H1 (cell line): ENCODE measurements at regions not wholly inside any gene's neighbourhood (a gene's known extent, or its start where the extent isn't known, plus 50 kb on each side); places are given as distances from the start of the nearest gene placed in this dataset.

Experiments used
- CTCF ChIA-PET: fragments of 300-600 bp; sonication (Branson Sonifier 250); formaldehyde crosslinking; loops from one replicate; lab custom pipeline; 2021; ENCODE audit not compliant: partially characterized antibody; lab: Charles Lee
- POLR2A ChIA-PET: fragments of 300-600 bp; sonication (Branson Sonifier 250); formaldehyde crosslinking; loops from one replicate; lab custom pipeline; 2021; ENCODE audit warnings: inconsistent platforms; ENCODE audit not compliant: partially characterized antibody; lab: Charles Lee
- DNase-seq, 2 experiments: peaks; one replicate each; pipeline versions ENCODE4 v3.0.0 to v3.0.0-alpha.2; 2010 to 2022; ENCODE audit warnings: low spot score in 2 of 2, low read depth in 1 of 2, mixed read lengths in 1 of 2
- FAIRE-seq: peaks from 2 replicates; lab custom pipeline; 2011; peaks lifted over from hg19 to GRCh38; lab: Jason Lieb, UNC
- H2AFZ ChIP-seq: 2 replicates; pipeline ENCODE4 v1.8.1; 2012; ENCODE audit warnings: low read length, inconsistent platforms
- H2AK5ac ChIP-seq: 2 replicates; pipeline ENCODE4 v1.6.1; 2013; ENCODE audit warnings: low read depth, low read length
- H2BK120ac ChIP-seq: replicated peaks from 2 replicates; pipeline ENCODE3; 2013; ENCODE audit warnings: low read depth, low read length, inconsistent platforms
- H2BK12ac ChIP-seq: 2 replicates; pipeline ENCODE4 v1.6.1; 2013; ENCODE audit warnings: low read depth, low read length
- H2BK15ac ChIP-seq: 2 replicates; pipeline ENCODE4 v1.6.1; 2013; ENCODE audit warnings: low read length
- H2BK20ac ChIP-seq: 2 replicates; pipeline ENCODE4 v1.6.1; 2013; ENCODE audit warnings: low read length
- H2BK5ac ChIP-seq: 2 replicates; pipeline ENCODE4 v1.6.1; 2013; ENCODE audit warnings: low read depth, low read length
- H3K14ac ChIP-seq: 2 replicates; pipeline ENCODE4 v1.6.1; 2013; ENCODE audit warnings: inconsistent platforms; ENCODE audit not compliant: insufficient read length
- H3K18ac ChIP-seq: 2 replicates; pipeline ENCODE4 v1.6.1; 2013; ENCODE audit warnings: low read length; ENCODE audit errors: extremely low read depth
- H3K23ac ChIP-seq: 2 replicates; pipeline ENCODE4 v1.6.1; 2013; ENCODE audit warnings: inconsistent platforms; ENCODE audit not compliant: insufficient read length
- H3K23me2 ChIP-seq: 2 replicates; pipeline ENCODE4 v1.6.1; 2013; ENCODE audit warnings: low read depth, low read length
- H3K27ac ChIP-seq: 2 replicates; pipeline ENCODE4 v1.6.1; 2011; ENCODE audit warnings: low read depth, low read length, inconsistent platforms
- H3K27me3 ChIP-seq, 4 experiments: replicated peaks in 1 of 4; 1 replicate in 1 of 4; 2 replicates in 3 of 4; pipeline versions ENCODE4 v1.6.1 to v1.8.1; 2011 to 2013; ENCODE audit warnings: low read length in 3 of 4, mild to moderate bottlenecking in 3 of 4, inconsistent platforms in 2 of 4, mixed read lengths in 2 of 4, moderate library complexity in 1 of 4; ENCODE audit not compliant: control insufficient read depth in 3 of 4, insufficient read depth in 3 of 4; ENCODE audit errors: extremely low read depth in 1 of 4
- H3K36me3 ChIP-seq, 4 experiments: 2 replicates each; pipeline versions ENCODE4 v1.6.1 to v1.8.1; 2011 to 2013; ENCODE audit warnings: mild to moderate bottlenecking in 4 of 4, low read length in 3 of 4, moderate library complexity in 2 of 4, control low read depth in 1 of 4, inconsistent platforms in 1 of 4; ENCODE audit not compliant: insufficient read depth in 4 of 4, control insufficient read depth in 2 of 4
- H3K4ac ChIP-seq: replicated peaks from 2 replicates; pipeline ENCODE3; 2013; ENCODE audit warnings: low read length, low read depth, mixed read lengths, inconsistent platforms; ENCODE audit not compliant: insufficient read length
- H3K4me1 ChIP-seq, 4 experiments: replicated peaks in 1 of 4; 1 replicate in 1 of 4; 2 replicates in 3 of 4; pipeline versions ENCODE4 v1.6.1 to v1.8.1; 2011 to 2013; ENCODE audit warnings: low read length in 3 of 4, inconsistent platforms in 2 of 4, mixed read lengths in 1 of 4; ENCODE audit not compliant: insufficient read depth in 4 of 4, control insufficient read depth in 3 of 4
- H3K4me2 ChIP-seq, 2 experiments: 2 replicates each; pipeline versions ENCODE4 v1.6.1 to v1.8.1; 2011 to 2013; ENCODE audit warnings: low read depth in 2 of 2, low read length in 2 of 2, control low read depth in 1 of 2, inconsistent platforms in 1 of 2, mild to moderate bottlenecking in 1 of 2; ENCODE audit not compliant: insufficient read depth in 1 of 2
- H3K4me3 ChIP-seq, 4 experiments: fragments of 200-600, 300-600 bp in 1 of 4; sonication (generic), shearing (Covaris generic), sonication (Bioruptor Twin) in 1 of 4; 2 replicates each; pipeline versions ENCODE4 v1.5.1 to v1.8.1; 2011 to 2016; ENCODE audit warnings: low read length in 4 of 4, low read depth in 3 of 4, control low read depth in 2 of 4, inconsistent platforms in 2 of 4, mild to moderate bottlenecking in 2 of 4, mixed read lengths in 1 of 4, moderate library complexity in 1 of 4; ENCODE audit not compliant: insufficient read depth in 2 of 4; ENCODE audit errors: extremely low read depth in 1 of 4
- H3K56ac ChIP-seq: replicated peaks from 2 replicates; pipeline ENCODE3; 2013; ENCODE audit warnings: low read depth, mild to moderate bottlenecking, mixed read lengths, low read length, inconsistent platforms; ENCODE audit not compliant: insufficient read length
- H3K79me1 ChIP-seq: 2 replicates; pipeline ENCODE4 v1.6.1; 2013; ENCODE audit warnings: low read depth, low read length, control low read depth
- H3K79me2 ChIP-seq, 2 experiments: 2 replicates each; pipeline versions ENCODE4 v1.6.1 to v1.8.1; 2012 to 2013; ENCODE audit warnings: low read length in 2 of 2, mild to moderate bottlenecking in 2 of 2, inconsistent platforms in 1 of 2; ENCODE audit not compliant: insufficient read depth in 2 of 2, control insufficient read depth in 1 of 2
- H3K9ac ChIP-seq, 4 experiments: replicated peaks in 1 of 4; 1 replicate in 1 of 4; 2 replicates in 3 of 4; pipeline versions ENCODE4 v1.6.1 to v1.8.1; 2011 to 2013; ENCODE audit warnings: low read depth in 3 of 4, low read length in 3 of 4, control low read depth in 2 of 4, mild to moderate bottlenecking in 2 of 4, moderate library complexity in 2 of 4, inconsistent platforms in 1 of 4; ENCODE audit errors: extremely low read depth in 1 of 4
- H3K9me3 ChIP-seq, 2 experiments: 2 replicates each; pipeline versions ENCODE4 v1.6.1 to v1.8.1; 2012 to 2013; ENCODE audit warnings: mild to moderate bottlenecking in 2 of 2, moderate library complexity in 2 of 2, control low read depth in 1 of 2, inconsistent platforms in 1 of 2, low read depth in 1 of 2, low read length in 1 of 2, mixed read lengths in 1 of 2; ENCODE audit not compliant: insufficient read depth in 2 of 2
- H4K20me1 ChIP-seq, 2 experiments: replicated peaks in 1 of 2; 2 replicates each; pipeline versions ENCODE3 to v1.8.1; 2011 to 2013; ENCODE audit warnings: inconsistent platforms in 2 of 2, low read length in 2 of 2, mild to moderate bottlenecking in 1 of 2; ENCODE audit not compliant: insufficient read depth in 2 of 2, control insufficient read depth in 1 of 2
- H4K5ac ChIP-seq: 2 replicates; pipeline ENCODE4 v1.6.1; 2013; ENCODE audit warnings: low read length, low read depth, mixed read lengths, inconsistent platforms; ENCODE audit not compliant: insufficient read length
- H4K8ac ChIP-seq: 2 replicates; pipeline ENCODE4 v1.8.0; 2013; ENCODE audit warnings: mild to moderate bottlenecking, moderate library complexity, low read length, inconsistent platforms; ENCODE audit not compliant: insufficient read depth; ENCODE audit errors: extremely low read depth
- H4K91ac ChIP-seq: replicated peaks from 2 replicates; pipeline ENCODE3; 2013; ENCODE audit warnings: low read length, mixed read lengths, inconsistent platforms; ENCODE audit not compliant: insufficient read length
- BRCA1 ChIP-seq: IDR thresholded peaks from 2 replicates; pipeline ENCODE4 v1.6.1; 2012; ENCODE audit warnings: low read depth, low read length, improper control_type of control experiment
- CBX8 ChIP-seq: fragments of 300-800, 300-1000 bp; sonication (generic); IDR thresholded peaks from 2 replicates; pipeline ENCODE4 v1.7.1; 2016; ENCODE audit warnings: low read depth, low read length, borderline replicate concordance
- CHD1 ChIP-seq: IDR thresholded peaks from 2 replicates; pipeline ENCODE4 v1.6.1; 2012; ENCODE audit warnings: low read depth, low read length, improper control_type of control experiment
- EGR1 ChIP-seq: IDR thresholded peaks from 2 replicates; pipeline ENCODE4 v1.6.1; 2011; ENCODE audit warnings: low read depth, low read length, borderline replicate concordance
- HDAC2 ChIP-seq, 2 experiments: fragments of 300-600 bp in 1 of 2; sonication (generic) in 1 of 2; IDR thresholded peaks; 2 replicates each; pipeline ENCODE4 v1.6.1; 2011 to 2012; ENCODE audit warnings: low read depth in 2 of 2, low read length in 2 of 2, mild to moderate bottlenecking in 2 of 2, moderate library complexity in 2 of 2, borderline replicate concordance in 1 of 2, inconsistent platforms in 1 of 2
- JUND ChIP-seq: IDR thresholded peaks from 2 replicates; pipeline ENCODE4 v1.6.1; 2011; ENCODE audit warnings: mild to moderate bottlenecking, improper control_type of control experiment, low read length
- KDM1A ChIP-seq: fragments of 200-600, 300-600 bp; sonication (generic); IDR thresholded peaks from 2 replicates; pipeline ENCODE4 v1.7.1; 2016; ENCODE audit warnings: mild to moderate bottlenecking, low read length, borderline replicate concordance
- POLR2A ChIP-seq, 2 experiments: IDR thresholded peaks; 1 replicate in 1 of 2; 2 replicates in 1 of 2; pipeline ENCODE4 v1.6.1; 2011; ENCODE audit warnings: low read depth in 2 of 2, low read length in 2 of 2, mild to moderate bottlenecking in 2 of 2; ENCODE audit errors: control extremely low read depth in 1 of 2
- RXRA ChIP-seq: IDR thresholded peaks from 2 replicates; pipeline ENCODE4 v1.6.1; 2011; ENCODE audit warnings: low read depth, mild to moderate bottlenecking, low read length, moderate library complexity; ENCODE audit not compliant: insufficient read depth
- SIX5 ChIP-seq: IDR thresholded peaks from 2 replicates; pipeline ENCODE4 v1.6.1; 2011; ENCODE audit warnings: mild to moderate bottlenecking, low read depth, low read length
- SP2 ChIP-seq: IDR thresholded peaks from 2 replicates; pipeline ENCODE4 v1.6.1; 2012; ENCODE audit warnings: mild to moderate bottlenecking, low read length, inconsistent platforms
- SRF ChIP-seq: IDR thresholded peaks from 2 replicates; pipeline ENCODE4 v1.6.1; 2011; ENCODE audit warnings: mild to moderate bottlenecking, low read depth, low read length, moderate library complexity
- TEAD4 ChIP-seq: IDR thresholded peaks from 2 replicates; pipeline ENCODE4 v1.6.1; 2012; ENCODE audit warnings: low read depth, low read length, inconsistent platforms, mixed read lengths
- YY1 ChIP-seq: IDR thresholded peaks from 2 replicates; pipeline ENCODE4 v1.6.1; 2011; ENCODE audit warnings: low read depth, mild to moderate bottlenecking, low read length
- ZNF274 ChIP-seq: IDR thresholded peaks from 2 replicates; pipeline ENCODE4 v1.7.0; 2012; ENCODE audit warnings: low read length, borderline replicate concordance; ENCODE audit errors: extremely low read depth
- WGBS, 2 experiments: shearing (Covaris generic) in 1 of 2; methylation state at CpG; one replicate each; pipeline versions ENCODE4 v1.1.6 to v1.1.7; 2013 to 2015; ENCODE audit warnings: low lambda C conversion rate in 2 of 2, mixed read lengths in 2 of 2, inconsistent platforms in 1 of 2, low coverage in 1 of 2, missing lambda C conversion rate in 1 of 2; ENCODE audit not compliant: insufficient replicate concordance in 2 of 2, insufficient coverage in 1 of 2, insufficient read length in 1 of 2; ENCODE audit errors: extremely low coverage in 1 of 2, missing lambda C conversion rate in 1 of 2; 5-methylcytosine and 5-hydroxymethylcytosine counted together

- no peak overlapping the region for H4K5ac ChIP-seq
- CTCF ChIA-PET: interaction anchor here (3.7 kb wide), 1 partner anchor 9 kb away, joined by 20 read pairs; no protein-coding TSS in a partner anchor
Observed at GRCh38 chr14:46480817-46481216, 170.8 kb downstream of the RPL10L start.

More at GRCh38 chr14:46480817-46481216, 170.8 kb downstream of the RPL10L start:
- H3K79me2 ChIP-seq: no peaks in the 10 kb centered on the region
- H2BK5ac ChIP-seq: no peak overlapping the region
- H2AK5ac ChIP-seq: no peak overlapping the region
- no peak overlapping the region for H4K8ac ChIP-seq
- H3K23ac ChIP-seq: no peak overlapping the region
- no peak overlapping the region for H2BK15ac ChIP-seq
- no peak overlapping the region for H3K9ac ChIP-seq
- H3K4me2 ChIP-seq: no peak overlapping the region
- H4K20me1 ChIP-seq: no peaks in the 10 kb centered on the region
- H3K4me1 ChIP-seq: no peaks in the 10 kb centered on the region
- no peak for DNase-seq
- POLR2A ChIA-PET: no interaction called here
- H3K9me3 ChIP-seq: no peaks in the 10 kb centered on the region
- H3K4me3 ChIP-seq: no peak overlapping the region
- H3K14ac ChIP-seq: no peak overlapping the region
- H2BK12ac ChIP-seq: no peak overlapping the region
- no peaks in the 10 kb centered on the region for H3K79me1 ChIP-seq
- H4K91ac ChIP-seq: no peak overlapping the region
- no peak overlapping the region for H3K56ac ChIP-seq
- no peak overlapping the region for H3K27ac ChIP-seq
- H2BK20ac ChIP-seq: no peak overlapping the region
- WGBS, 2 experiments: 86% methylated on average over 3 of the region's 3 CpGs; no CpG with 5 or more reads in 1 of the 2 experiments
- FAIRE-seq: no peak
- H3K27me3 ChIP-seq: no peaks in the 10 kb centered on the region
- H3K4ac ChIP-seq: no peak overlapping the region
- H2BK120ac ChIP-seq: no peak overlapping the region
- H2AFZ ChIP-seq: no peak overlapping the region; the same call in 1 of the 2 replicates
- H3K23me2 ChIP-seq: no peaks in the 10 kb centered on the region
- no peak overlapping the region for H3K18ac ChIP-seq
- H3K36me3 ChIP-seq: no peaks in the 10 kb centered on the region
- TF ChIP-seq KDM1A: no peak
- no peak for TF ChIP-seq YY1
- TF ChIP-seq ZNF274: no peak
- no peak for TF ChIP-seq POLR2A (IDR thresholded peaks at IDR 0.05; ENCODE audit: control extremely low read depth in 1 of 2, low read depth in 2 of 2, low read length in 2 of 2)
- no peak for TF ChIP-seq SRF
- no peak for TF ChIP-seq HDAC2 (IDR thresholded peaks at IDR 0.05; ENCODE audit: borderline replicate concordance in 1 of 2, low read depth in 2 of 2, low read length in 2 of 2)
- no peak for TF ChIP-seq JUND
- TF ChIP-seq TEAD4: no peak
- no peak for TF ChIP-seq CBX8
- TF ChIP-seq SIX5: no peak
- no peak for TF ChIP-seq EGR1
- no peak for TF ChIP-seq SP2
- no peak for TF ChIP-seq BRCA1
- TF ChIP-seq RXRA: no peak
- no peak for TF ChIP-seq CHD1
